SU-DHL-6 (cell line): ENCODE measurements at regions not wholly inside any gene's neighbourhood (a gene's known extent, or its start where the extent isn't known, plus 50 kb on each side); places are given as distances from the start of the nearest gene placed in this dataset.

ENCODE experiments used
- CTCF ChIP-seq: fragments of 200-600 bp; sonication (generic); IDR thresholded peaks from one replicate; pipeline ENCODE4 v1.5.1; 2017; ENCODE audit warnings: antibody characterized with exemption, mild to moderate bottlenecking, low read length, moderate library complexity; ENCODE audit not compliant: insufficient read depth, poor library complexity, severe bottlenecking
- EZH2phosphoT487 ChIP-seq: fragments of 200-600 bp; sonication (generic), shearing (Covaris generic); conservative IDR thresholded peaks from 2 replicates; pipeline ENCODE4 v1.6.1; 2018; ENCODE audit warnings: mild to moderate bottlenecking, antibody characterized with exemption, low read length, moderate library complexity, mixed read lengths

- TF ChIP-seq CTCF (no peak), EZH2phosphoT487 (no peak)
Observed at GRCh38 chr1:4871373-4871772, 217.0 kb downstream of the AJAP1 start.
